ENCODE measurements at regions not wholly inside any gene's neighbourhood (a gene's known extent, or its start where the extent isn't known, plus 50 kb on each side); places are given as distances from the start of the nearest gene placed in this dataset.

DNA sequence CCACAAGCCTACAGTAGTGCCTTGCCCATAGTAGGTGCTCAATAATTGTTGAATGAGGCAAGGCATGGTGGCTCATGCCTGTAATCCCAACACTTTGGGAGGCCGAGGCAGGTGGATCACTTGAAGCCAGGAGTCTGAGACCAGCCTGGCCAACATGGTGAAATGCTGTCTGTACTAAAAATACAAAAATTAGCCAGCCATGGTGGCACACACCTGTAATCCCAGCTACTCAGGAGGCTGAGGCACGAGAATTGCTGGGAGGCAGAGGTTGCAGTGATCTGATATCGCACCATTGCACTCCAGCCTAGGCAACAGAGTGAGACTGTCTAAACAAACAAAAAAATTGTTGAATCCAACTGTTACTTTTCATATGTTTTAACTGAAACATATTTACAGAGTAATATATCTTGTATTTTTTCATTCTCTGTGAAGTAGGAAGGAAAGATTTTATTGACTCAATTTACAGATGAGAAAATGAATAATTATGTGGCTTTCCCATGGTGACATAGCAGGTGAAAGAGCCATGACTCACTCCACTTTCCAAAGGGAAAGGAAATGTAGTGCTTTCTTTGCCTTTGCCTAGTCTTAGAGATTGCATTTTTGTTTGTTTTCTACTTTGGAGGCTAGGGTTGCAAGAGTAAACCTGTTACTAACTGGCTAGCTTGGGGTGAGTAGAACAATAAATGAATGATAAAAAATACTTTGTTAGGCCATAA, 95.4 kb upstream of the SLC38A4 start (continued):
- TF ChIP-seq HINFP (CRISPR knock-in tag; IDR thresholded peaks at IDR 0.05; ENCODE audit: low read depth) (no peak), ZFP1 (CRISPR knock-in tag; IDR thresholded peaks at IDR 0.05) (no peak), FOSL2 (CRISPR knock-in tag; IDR thresholded peaks at IDR 0.05) (peak; percentile 67; the same call in 1 of the 2 replicates), E2F2 (CRISPR knock-in tag; IDR thresholded peaks at IDR 0.05; ENCODE audit: borderline replicate concordance) (no peak), CSRNP1 (CRISPR knock-in tag; IDR thresholded peaks at IDR 0.05) (no peak), ZNF431 (CRISPR knock-in tag; IDR thresholded peaks at IDR 0.05; ENCODE audit: borderline replicate concordance, low read depth) (no peak), MTF2 (CRISPR knock-in tag; IDR thresholded peaks at IDR 0.05; ENCODE audit: borderline replicate concordance) (0 out of 2 replicates have a peak, but pooled peaks have one; percentile 30), CERS6 (CRISPR knock-in tag; IDR thresholded peaks at IDR 0.05) (no peak), KMT2B (CRISPR knock-in tag; IDR thresholded peaks at IDR 0.05) (no peak), MYPOP (CRISPR knock-in tag; IDR thresholded peaks at IDR 0.05) (no peak; the same call in 1 of the 2 replicates)
- TF ChIP-seq, protein P1, sequence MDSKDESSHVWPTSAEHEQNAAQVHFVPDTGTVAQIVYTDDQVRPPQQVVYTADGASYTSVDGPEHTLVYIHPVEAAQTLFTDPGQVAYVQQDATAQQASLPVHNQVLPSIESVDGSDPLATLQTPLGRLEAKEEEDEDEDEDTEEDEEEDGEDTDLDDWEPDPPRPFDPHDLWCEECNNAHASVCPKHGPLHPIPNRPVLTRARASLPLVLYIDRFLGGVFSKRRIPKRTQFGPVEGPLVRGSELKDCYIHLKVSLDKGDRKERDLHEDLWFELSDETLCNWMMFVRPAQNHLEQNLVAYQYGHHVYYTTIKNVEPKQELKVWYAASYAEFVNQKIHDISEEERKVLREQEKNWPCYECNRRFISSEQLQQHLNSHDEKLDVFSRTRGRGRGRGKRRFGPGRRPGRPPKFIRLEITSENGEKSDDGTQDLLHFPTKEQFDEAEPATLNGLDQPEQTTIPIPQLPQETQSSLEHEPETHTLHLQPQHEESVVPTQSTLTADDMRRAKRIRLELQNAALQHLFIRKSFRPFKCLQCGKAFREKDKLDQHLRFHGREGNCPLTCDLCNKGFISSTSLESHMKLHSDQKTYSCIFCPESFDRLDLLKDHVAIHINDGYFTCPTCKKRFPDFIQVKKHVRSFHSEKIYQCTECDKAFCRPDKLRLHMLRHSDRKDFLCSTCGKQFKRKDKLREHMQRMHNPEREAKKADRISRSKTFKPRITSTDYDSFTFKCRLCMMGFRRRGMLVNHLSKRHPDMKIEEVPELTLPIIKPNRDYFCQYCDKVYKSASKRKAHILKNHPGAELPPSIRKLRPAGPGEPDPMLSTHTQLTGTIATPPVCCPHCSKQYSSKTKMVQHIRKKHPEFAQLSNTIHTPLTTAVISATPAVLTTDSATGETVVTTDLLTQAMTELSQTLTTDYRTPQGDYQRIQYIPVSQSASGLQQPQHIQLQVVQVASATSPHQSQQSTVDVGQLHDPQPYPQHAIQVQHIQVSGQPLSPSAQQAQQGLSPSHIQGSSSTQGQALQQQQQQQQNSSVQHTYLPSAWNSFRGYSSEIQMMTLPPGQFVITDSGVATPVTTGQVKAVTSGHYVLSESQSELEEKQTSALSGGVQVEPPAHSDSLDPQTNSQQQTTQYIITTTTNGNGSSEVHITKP (CRISPR knock-in tag; IDR thresholded peaks at IDR 0.05; ENCODE audit: low read depth), result no peak
- TF ChIP-seq, protein P2, sequence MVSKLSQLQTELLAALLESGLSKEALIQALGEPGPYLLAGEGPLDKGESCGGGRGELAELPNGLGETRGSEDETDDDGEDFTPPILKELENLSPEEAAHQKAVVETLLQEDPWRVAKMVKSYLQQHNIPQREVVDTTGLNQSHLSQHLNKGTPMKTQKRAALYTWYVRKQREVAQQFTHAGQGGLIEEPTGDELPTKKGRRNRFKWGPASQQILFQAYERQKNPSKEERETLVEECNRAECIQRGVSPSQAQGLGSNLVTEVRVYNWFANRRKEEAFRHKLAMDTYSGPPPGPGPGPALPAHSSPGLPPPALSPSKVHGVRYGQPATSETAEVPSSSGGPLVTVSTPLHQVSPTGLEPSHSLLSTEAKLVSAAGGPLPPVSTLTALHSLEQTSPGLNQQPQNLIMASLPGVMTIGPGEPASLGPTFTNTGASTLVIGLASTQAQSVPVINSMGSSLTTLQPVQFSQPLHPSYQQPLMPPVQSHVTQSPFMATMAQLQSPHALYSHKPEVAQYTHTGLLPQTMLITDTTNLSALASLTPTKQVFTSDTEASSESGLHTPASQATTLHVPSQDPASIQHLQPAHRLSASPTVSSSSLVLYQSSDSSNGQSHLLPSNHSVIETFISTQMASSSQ (IDR thresholded peaks at IDR 0.05; ENCODE audit: low read depth), result no peak
- TF ChIP-seq, protein P2 (CRISPR knock-in tag; IDR thresholded peaks at IDR 0.05; ENCODE audit: borderline replicate concordance), result no peak

All from HepG2 (cell line).